PC-3 (cell line): ENCODE measurements at regions not wholly inside any gene's neighbourhood (a gene's known extent, or its start where the extent isn't known, plus 50 kb on each side); places are given as distances from the start of the nearest gene placed in this dataset.
"Not testable (repeated sequence)": the region's sequence is repeated elsewhere in the genome, so short reads cannot be mapped to it uniquely, and the experiment has no call there.

Experiments used
- ATAC-seq: fragments of 200-7000 bp; cut with Tn5 transposase; 2 replicates; pipeline ENCODE4 v1.9.1; 2020; ENCODE audit warnings: mild to moderate bottlenecking, moderate library complexity
- BruUV-seq: library from RNA; stranded (reverse); fragments of 400-500 nt; replicated peaks from 2 replicates; lab custom pipeline; 2021; lab: Mats Ljungman, UMichigan
- CTCF ChIA-PET: fragments of 300-600 bp; sonication (Branson Sonifier 250); formaldehyde crosslinking; loops from one replicate; lab custom pipeline; 2022; ENCODE audit warnings: antibody characterized with exemption; lab: Charles Lee
- POLR2A ChIA-PET: fragments of 300-600 bp; sonication (Branson Sonifier 250); formaldehyde crosslinking; loops from one replicate; lab custom pipeline; 2022; ENCODE audit warnings: antibody characterized with exemption; ENCODE audit not compliant: unreplicated experiment; lab: Charles Lee
- DNase-seq: peaks from one replicate; pipeline ENCODE4 v3.0.0-alpha.2; 2015
- H2AFZ ChIP-seq: fragments of 300-600 bp; sonication (generic); 2 replicates; pipeline ENCODE4 v1.6.0; 2016; ENCODE audit warnings: antibody characterized with exemption, low read length
- H3F3A ChIP-seq: fragments of 300-600 bp; sonication (generic); one replicate; pipeline ENCODE4 v1.6.0; 2017; ENCODE audit warnings: antibody characterized with exemption, low read length, control low read depth, mild to moderate bottlenecking; ENCODE audit not compliant: unreplicated experiment
- H3K27ac ChIP-seq: fragments of 300-600 bp; sonication (generic); 2 replicates; pipeline ENCODE4 v1.5.1; 2016; ENCODE audit warnings: mild to moderate bottlenecking, low read length
- H3K27me3 ChIP-seq: fragments of 300-600 bp; sonication (generic); 2 replicates; pipeline ENCODE4 v1.6.1; 2016; ENCODE audit warnings: low read length, mixed read lengths
- H3K36me3 ChIP-seq: fragments of 300-600 bp; sonication (generic); 2 replicates; pipeline ENCODE4 v1.6.1; 2016; ENCODE audit warnings: low read depth, mixed run types, low read length, mixed read lengths
- H3K4me1 ChIP-seq: fragments of 300-600 bp; sonication (generic); 2 replicates; pipeline ENCODE4 v1.5.1; 2016; ENCODE audit warnings: low read length; ENCODE audit not compliant: insufficient read depth
- H3K4me2 ChIP-seq: fragments of 300-600 bp; sonication (generic); 2 replicates; pipeline ENCODE4 v1.6.0; 2016; ENCODE audit warnings: low read length
- H3K4me3 ChIP-seq: fragments of 300-600 bp; sonication (generic); 2 replicates; pipeline ENCODE4 v1.5.1; 2016; ENCODE audit warnings: mild to moderate bottlenecking, low read length, mixed read lengths
- H3K79me2 ChIP-seq: fragments of 300-600 bp; sonication (generic); 2 replicates; pipeline ENCODE4 v1.6.1; 2017; ENCODE audit warnings: low read length, mixed read lengths
- H3K9ac ChIP-seq: fragments of 300-600 bp; sonication (generic); 2 replicates; pipeline ENCODE4 v1.6.0; 2016; ENCODE audit warnings: mild to moderate bottlenecking, low read length
- H3K9me2 ChIP-seq: fragments of 300-600 bp; sonication (generic); replicated peaks from 2 replicates; pipeline ENCODE4 v1.6.1; 2016; ENCODE audit warnings: mixed run types, low read length, mixed read lengths
- H3K9me3 ChIP-seq: fragments of 300-600 bp; sonication (generic); 2 replicates; pipeline ENCODE4 v1.6.1; 2016; ENCODE audit warnings: low read length, mixed read lengths
- H4K20me1 ChIP-seq: fragments of 300-600 bp; sonication (generic); 2 replicates; pipeline ENCODE4 v1.6.1; 2016; ENCODE audit warnings: low read length, mixed read lengths
- EZH2 ChIP-seq: fragments of 300-600 bp; sonication (generic); IDR thresholded peaks from one replicate; pipeline ENCODE4 v1.6.1; 2017; ENCODE audit warnings: antibody characterized with exemption, mild to moderate bottlenecking, low read length; ENCODE audit not compliant: unreplicated experiment
- EZH2phosphoT487 ChIP-seq: fragments of 300-600 bp; sonication (generic); IDR thresholded peaks from 2 replicates; pipeline ENCODE4 v1.6.1; 2018; ENCODE audit warnings: mild to moderate bottlenecking, antibody characterized with exemption, low read length, borderline replicate concordance
- intact Hi-C: fragments of 100-400 bp; cut with micrococcal nuclease; formaldehyde crosslinking; loops from 2 replicates; pipeline ENCODE4 v1.9.0; 2023
- TF ChIP-seq, protein P1 (sequence below): fragments of 300-600 bp; sonication (generic); conservative IDR thresholded peaks from 2 replicates; pipeline ENCODE4 v1.5.1; 2017; ENCODE audit warnings: antibody characterized with exemption, low read depth, mild to moderate bottlenecking, low read length

DNA sequence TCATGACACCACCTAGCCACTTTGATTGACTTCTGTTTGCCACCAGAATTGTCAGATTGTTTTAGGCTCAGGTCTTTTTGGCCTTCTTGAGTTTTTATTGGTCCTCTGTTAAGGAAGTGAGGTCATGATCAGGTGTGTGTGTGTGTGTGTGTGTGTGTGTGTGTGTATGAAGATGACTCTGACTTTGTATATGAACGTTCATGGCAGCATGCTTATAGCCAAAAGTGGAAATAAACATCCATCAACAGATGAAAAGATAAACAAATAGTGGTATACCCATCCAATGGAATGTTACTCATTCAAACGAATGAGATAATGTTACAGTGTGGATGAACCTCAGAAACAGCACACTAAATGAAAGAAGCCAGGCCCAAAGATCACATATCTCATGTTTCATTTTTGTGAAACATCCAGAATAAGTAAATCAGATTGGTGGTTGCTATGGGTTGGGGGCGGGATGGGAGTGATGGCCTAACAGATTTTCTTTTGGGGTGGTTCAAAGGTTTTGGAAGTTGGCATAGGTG, 258.6 kb downstream of the KTN1 start:
- ATAC-seq (peak; percentile 20; the same call in 1 of the 2 replicates), DNase-seq (no peak)
- H3F3A ChIP-seq, result no peaks in the 10 kb centered on the region
- H3K9me2 ChIP-seq, result no peaks in the 10 kb centered on the region
- no peaks in the 10 kb centered on the region for H3K9me3 ChIP-seq
- ChIA-PET POLR2A (no interaction called here), CTCF (no interaction called here)
- peaks cover 9% of the 10 kb centered on the region for H3K4me1 ChIP-seq
- no TSS peak for BruUV-seq
- no peak overlapping the region for H3K27ac ChIP-seq
- intact Hi-C loops, result loop anchor here (10.0 kb wide), 1 partner anchor 276 kb away; the partner anchor contains the start of gene PELI2
- H4K20me1 ChIP-seq, result no peaks in the 10 kb centered on the region
- H3K79me2 ChIP-seq, result no peaks in the 10 kb centered on the region
- no peak for TF ChIP-seq EZH2
- H3K4me2 ChIP-seq, result no peak overlapping the region
- H2AFZ ChIP-seq, result no peak overlapping the region
- H3K4me3 ChIP-seq, result no peak overlapping the region
- H3K36me3 ChIP-seq, result no peaks in the 10 kb centered on the region
- H3K27me3 ChIP-seq, result no peaks in the 10 kb centered on the region
- H3K9ac ChIP-seq, result no peak overlapping the region

DNA sequence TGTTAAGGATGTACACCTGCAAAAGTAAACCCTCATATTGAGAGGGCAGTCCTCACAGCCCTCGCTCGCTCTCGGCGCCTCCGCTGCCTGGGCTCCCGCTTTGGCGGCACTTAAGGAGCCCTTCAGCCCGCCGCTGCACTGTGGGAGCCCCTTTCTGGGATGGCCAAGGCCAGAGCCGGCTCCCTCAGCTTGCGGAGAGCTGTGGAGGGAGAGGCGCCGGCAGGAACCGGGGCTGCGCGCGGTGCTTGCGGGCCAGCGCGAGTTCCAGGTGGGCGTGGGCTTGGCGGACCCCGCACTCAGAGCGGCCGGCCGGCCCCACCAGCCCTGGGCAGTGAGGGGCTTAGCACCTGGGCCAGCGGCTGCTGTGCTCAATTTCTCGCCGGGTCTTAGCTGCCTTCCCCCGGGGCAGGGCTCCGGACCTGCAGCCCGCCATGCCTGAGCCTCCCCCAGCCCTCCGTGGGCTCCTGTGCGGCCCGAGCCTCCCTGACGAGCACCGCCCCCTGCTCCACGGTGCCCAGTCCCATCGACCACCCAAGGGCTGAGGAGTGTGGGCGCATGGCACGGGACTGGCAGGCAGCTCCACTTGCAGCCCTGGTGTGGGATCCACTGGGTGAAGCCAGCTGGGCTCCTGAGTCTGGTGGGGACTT, 259.4 kb downstream of the KTN1 start:
- H3K4me2 ChIP-seq, H3F3A ChIP-seq, H3K4me3 ChIP-seq, H4K20me1 ChIP-seq, H2AFZ ChIP-seq, CTCF ChIA-PET, H3K27ac ChIP-seq, DNase-seq, POLR2A ChIA-PET, ATAC-seq, H3K27me3 ChIP-seq, H3K9ac ChIP-seq, H3K4me1 ChIP-seq, H3K9me2 ChIP-seq, H3K36me3 ChIP-seq, BruUV-seq, H3K9me3 ChIP-seq, H3K79me2 ChIP-seq: not testable (repeated sequence)
- intact Hi-C loops, result loop anchor here (10.0 kb wide), 1 partner anchor 275 kb away; the partner anchor contains the start of gene PELI2

DNA sequence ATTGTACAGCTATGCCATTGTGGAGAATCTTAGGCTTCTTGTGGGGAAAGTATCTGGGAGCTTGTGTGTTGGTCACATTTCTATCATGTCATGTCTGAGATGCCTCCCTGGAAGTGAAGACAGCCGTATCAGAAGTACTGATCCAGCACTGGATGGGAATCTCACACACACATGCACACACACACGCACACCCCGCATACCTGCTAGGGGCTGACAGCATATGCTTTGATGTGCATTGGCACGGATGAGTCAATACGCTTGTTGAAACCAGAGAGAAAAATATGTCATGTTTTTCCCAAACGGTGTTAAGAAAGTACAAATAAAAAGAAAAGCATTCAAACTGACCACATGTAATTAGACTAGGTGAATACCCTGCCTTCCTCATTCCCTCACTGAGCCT, 260.8 kb downstream of the KTN1 start:
- Histone ChIP-seq H4K20me1 (no peaks in the 10 kb centered on the region), H3K9me2 (no peaks in the 10 kb centered on the region), H2AFZ (no peak overlapping the region), H3K9me3 (no peaks in the 10 kb centered on the region), H3K36me3 (no peaks in the 10 kb centered on the region), H3K79me2 (no peaks in the 10 kb centered on the region), H3F3A (no peaks in the 10 kb centered on the region), H3K4me2 (no peak overlapping the region), H3K9ac (no peak overlapping the region), H3K4me1 (no peaks in the 10 kb centered on the region), H3K27me3 (no peaks in the 10 kb centered on the region), H3K27ac (no peak overlapping the region), H3K4me3 (no peak overlapping the region)
- no TSS peak for BruUV-seq
- DNase-seq, result no peak
- no peak for ATAC-seq
- intact Hi-C loops, result no loop called here
- CTCF ChIA-PET, result no interaction called here
- TF ChIP-seq EZH2phosphoT487 (no peak), EZH2 (no peak)
- TF ChIP-seq, protein P1, sequence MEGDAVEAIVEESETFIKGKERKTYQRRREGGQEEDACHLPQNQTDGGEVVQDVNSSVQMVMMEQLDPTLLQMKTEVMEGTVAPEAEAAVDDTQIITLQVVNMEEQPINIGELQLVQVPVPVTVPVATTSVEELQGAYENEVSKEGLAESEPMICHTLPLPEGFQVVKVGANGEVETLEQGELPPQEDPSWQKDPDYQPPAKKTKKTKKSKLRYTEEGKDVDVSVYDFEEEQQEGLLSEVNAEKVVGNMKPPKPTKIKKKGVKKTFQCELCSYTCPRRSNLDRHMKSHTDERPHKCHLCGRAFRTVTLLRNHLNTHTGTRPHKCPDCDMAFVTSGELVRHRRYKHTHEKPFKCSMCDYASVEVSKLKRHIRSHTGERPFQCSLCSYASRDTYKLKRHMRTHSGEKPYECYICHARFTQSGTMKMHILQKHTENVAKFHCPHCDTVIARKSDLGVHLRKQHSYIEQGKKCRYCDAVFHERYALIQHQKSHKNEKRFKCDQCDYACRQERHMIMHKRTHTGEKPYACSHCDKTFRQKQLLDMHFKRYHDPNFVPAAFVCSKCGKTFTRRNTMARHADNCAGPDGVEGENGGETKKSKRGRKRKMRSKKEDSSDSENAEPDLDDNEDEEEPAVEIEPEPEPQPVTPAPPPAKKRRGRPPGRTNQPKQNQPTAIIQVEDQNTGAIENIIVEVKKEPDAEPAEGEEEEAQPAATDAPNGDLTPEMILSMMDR, result no peak
- POLR2A ChIA-PET, result interaction anchor here (0.6 kb wide), 1 partner anchor 9 kb away, joined by 3 read pairs; no protein-coding TSS in a partner anchor
